Gastrocnemius medialis (tissue), 4 donors: ENCODE measurements at regions not wholly inside any gene's neighbourhood (a gene's known extent, or its start where the extent isn't known, plus 50 kb on each side); places are given as distances from the start of the nearest gene placed in this dataset.

Experiments
- POLR2A ChIP-seq, 2 donors: fragments of 450-650 bp; IDR thresholded peaks; one replicate each; pipeline ENCODE4 v1.6.1; 2017; ENCODE audit warnings: antibody characterized with exemption in 2 of 2, mild to moderate bottlenecking in 2 of 2, moderate library complexity in 2 of 2
- TF ChIP-seq, protein P1 (sequence below), 5 experiments: fragments of 450-650 bp in 3 of 5; fragments of 200-600 bp in 2 of 5; sonication (generic) in 2 of 5; IDR thresholded peaks in 4 of 5; conservative IDR thresholded peaks in 1 of 5; 1 replicate in 4 of 5; 2 replicates in 1 of 5; pipeline ENCODE4 v1.5.1; 2016 to 2019; ENCODE audit warnings: antibody characterized with exemption in 5 of 5, mild to moderate bottlenecking in 3 of 5, moderate library complexity in 3 of 5

DNA sequence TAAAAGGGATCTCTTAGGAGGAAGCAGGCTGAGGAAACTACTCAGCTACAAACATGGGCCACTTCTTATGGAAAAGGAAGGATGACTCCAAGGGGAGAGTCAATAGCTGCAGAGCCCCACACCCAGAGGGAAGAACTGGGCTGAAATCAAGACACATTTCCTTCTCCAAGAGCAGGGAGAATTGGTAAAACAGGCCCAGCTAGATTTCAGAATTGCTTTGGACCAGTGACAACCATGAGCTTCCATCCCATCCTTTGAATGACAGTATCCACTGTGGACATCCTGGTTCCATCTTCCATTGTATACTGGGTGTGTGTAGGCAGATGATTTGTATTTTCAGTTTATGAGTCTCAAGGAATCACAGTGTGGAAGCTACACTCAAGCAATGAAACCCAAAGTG lies 267.5 kb downstream of the IRF8 start:
- TF ChIP-seq, protein P1, sequence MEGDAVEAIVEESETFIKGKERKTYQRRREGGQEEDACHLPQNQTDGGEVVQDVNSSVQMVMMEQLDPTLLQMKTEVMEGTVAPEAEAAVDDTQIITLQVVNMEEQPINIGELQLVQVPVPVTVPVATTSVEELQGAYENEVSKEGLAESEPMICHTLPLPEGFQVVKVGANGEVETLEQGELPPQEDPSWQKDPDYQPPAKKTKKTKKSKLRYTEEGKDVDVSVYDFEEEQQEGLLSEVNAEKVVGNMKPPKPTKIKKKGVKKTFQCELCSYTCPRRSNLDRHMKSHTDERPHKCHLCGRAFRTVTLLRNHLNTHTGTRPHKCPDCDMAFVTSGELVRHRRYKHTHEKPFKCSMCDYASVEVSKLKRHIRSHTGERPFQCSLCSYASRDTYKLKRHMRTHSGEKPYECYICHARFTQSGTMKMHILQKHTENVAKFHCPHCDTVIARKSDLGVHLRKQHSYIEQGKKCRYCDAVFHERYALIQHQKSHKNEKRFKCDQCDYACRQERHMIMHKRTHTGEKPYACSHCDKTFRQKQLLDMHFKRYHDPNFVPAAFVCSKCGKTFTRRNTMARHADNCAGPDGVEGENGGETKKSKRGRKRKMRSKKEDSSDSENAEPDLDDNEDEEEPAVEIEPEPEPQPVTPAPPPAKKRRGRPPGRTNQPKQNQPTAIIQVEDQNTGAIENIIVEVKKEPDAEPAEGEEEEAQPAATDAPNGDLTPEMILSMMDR (IDR thresholded peaks at IDR 0.05 in 4 of 5, conservative IDR thresholded peaks at IDR 0.05 in 1 of 5) = no peak
- no peak for TF ChIP-seq POLR2A (IDR thresholded peaks at IDR 0.05)
